ENCODE measurements at regions not wholly inside any gene's neighbourhood (a gene's known extent, or its start where the extent isn't known, plus 50 kb on each side); places are given as distances from the start of the nearest gene placed in this dataset.

GRCh38 chr16:50448981-50449380 is 80.2 kb upstream of the BRD7 start:
- Histone ChIP-seq H3K79me2 (replicated peaks; ENCODE audit: insufficient read depth) (no peaks in the 10 kb centered on the region), H3K4me1 (ENCODE audit: insufficient read depth) (peaks cover 18% of the 10 kb centered on the region), H3K9me2 (ENCODE audit: insufficient read depth) (no peaks in the 10 kb centered on the region), H3K27me3 (ENCODE audit: insufficient read depth) (no peaks in the 10 kb centered on the region), H3K27ac (ENCODE audit: low read depth) (no peak overlapping the region), H2AFZ (peak overlapping the region; percentile 4; the same call in 1 of the 2 replicates), H3K4me3 (no peak overlapping the region), H3K36me3 (ENCODE audit: insufficient read depth) (no peaks in the 10 kb centered on the region), H3K4me2 (no peak overlapping the region), H4K20me1 (replicated peaks; ENCODE audit: insufficient read depth) (no peaks in the 10 kb centered on the region), H3F3A (replicated peaks; ENCODE audit: low read depth) (no peaks in the 10 kb centered on the region)
- Mint-ChIP-seq H3K9me3 (peaks cover under 1% of the 10 kb centered on the region; the same call in 2 of the 3 replicates), H3K27me3 (ENCODE audit: insufficient read depth, low read depth, poor library complexity) (peaks cover 14% of the 10 kb centered on the region), H3K4me3 (no peak overlapping the region), H3K27ac (no peak overlapping the region), H3K36me3 (ENCODE audit: low read depth) (no peaks in the 10 kb centered on the region), H3K4me1 (peaks cover 42% of the 10 kb centered on the region)
- no peak; the same call in 1 of the 3 replicates for ATAC-seq
- TF ChIP-seq ZNF462 (CRISPR knock-in tag; IDR thresholded peaks at IDR 0.05) (no peak), EZH2 (IDR thresholded peaks at IDR 0.05; ENCODE audit: low read depth, unreplicated experiment) (no peak), REST (IDR thresholded peaks at IDR 0.05; ENCODE audit: unreplicated experiment) (no peak), POLR2AphosphoS5 (IDR thresholded peaks at IDR 0.05; ENCODE audit: low read depth) (no peak), CREB1 (CRISPR knock-in tag; IDR thresholded peaks at IDR 0.05; ENCODE audit: low read depth) (no peak), STAT1 (IDR thresholded peaks at IDR 0.05; ENCODE audit: unreplicated experiment) (no peak), JUNB (IDR thresholded peaks at IDR 0.05; ENCODE audit: unreplicated experiment) (no peak), ETS1 (IDR thresholded peaks at IDR 0.05) (no peak), CTCF (conservative IDR thresholded peaks at IDR 0.05; ENCODE audit: low read depth in 2 of 2) (no peak; a peak in 1 of 4 replicates)
- no peak for DNase-seq (ENCODE audit: low spot score)

Data from GM23338 (cell line).